ENCODE measurements at regions not wholly inside any gene's neighbourhood (a gene's known extent, or its start where the extent isn't known, plus 50 kb on each side); places are given as distances from the start of the nearest gene placed in this dataset.

- ChIA-PET CTCF (no interaction called here), POLR2A (no interaction called here)
- no peaks in the 10 kb centered on the region for H3K9me3 ChIP-seq (ENCODE audit: control insufficient read depth, insufficient read depth, low read depth, low read length)
- H3K27ac ChIP-seq (ENCODE audit: low read length) = no peak overlapping the region
- H3K4me1 ChIP-seq (ENCODE audit: control insufficient read depth, insufficient read depth, low read length) = no peaks in the 10 kb centered on the region
- TF ChIP-seq SIN3A (IDR thresholded peaks at IDR 0.05; ENCODE audit: borderline replicate concordance, insufficient read depth, low read depth, low read length) = no peak
- no peak for TF ChIP-seq POLR2AphosphoS5 (IDR thresholded peaks at IDR 0.05; ENCODE audit: low read depth, low read length)
- TF ChIP-seq, protein P1, sequence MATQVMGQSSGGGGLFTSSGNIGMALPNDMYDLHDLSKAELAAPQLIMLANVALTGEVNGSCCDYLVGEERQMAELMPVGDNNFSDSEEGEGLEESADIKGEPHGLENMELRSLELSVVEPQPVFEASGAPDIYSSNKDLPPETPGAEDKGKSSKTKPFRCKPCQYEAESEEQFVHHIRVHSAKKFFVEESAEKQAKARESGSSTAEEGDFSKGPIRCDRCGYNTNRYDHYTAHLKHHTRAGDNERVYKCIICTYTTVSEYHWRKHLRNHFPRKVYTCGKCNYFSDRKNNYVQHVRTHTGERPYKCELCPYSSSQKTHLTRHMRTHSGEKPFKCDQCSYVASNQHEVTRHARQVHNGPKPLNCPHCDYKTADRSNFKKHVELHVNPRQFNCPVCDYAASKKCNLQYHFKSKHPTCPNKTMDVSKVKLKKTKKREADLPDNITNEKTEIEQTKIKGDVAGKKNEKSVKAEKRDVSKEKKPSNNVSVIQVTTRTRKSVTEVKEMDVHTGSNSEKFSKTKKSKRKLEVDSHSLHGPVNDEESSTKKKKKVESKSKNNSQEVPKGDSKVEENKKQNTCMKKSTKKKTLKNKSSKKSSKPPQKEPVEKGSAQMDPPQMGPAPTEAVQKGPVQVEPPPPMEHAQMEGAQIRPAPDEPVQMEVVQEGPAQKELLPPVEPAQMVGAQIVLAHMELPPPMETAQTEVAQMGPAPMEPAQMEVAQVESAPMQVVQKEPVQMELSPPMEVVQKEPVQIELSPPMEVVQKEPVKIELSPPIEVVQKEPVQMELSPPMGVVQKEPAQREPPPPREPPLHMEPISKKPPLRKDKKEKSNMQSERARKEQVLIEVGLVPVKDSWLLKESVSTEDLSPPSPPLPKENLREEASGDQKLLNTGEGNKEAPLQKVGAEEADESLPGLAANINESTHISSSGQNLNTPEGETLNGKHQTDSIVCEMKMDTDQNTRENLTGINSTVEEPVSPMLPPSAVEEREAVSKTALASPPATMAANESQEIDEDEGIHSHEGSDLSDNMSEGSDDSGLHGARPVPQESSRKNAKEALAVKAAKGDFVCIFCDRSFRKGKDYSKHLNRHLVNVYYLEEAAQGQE (IDR thresholded peaks at IDR 0.05; ENCODE audit: insufficient read depth in 1 of 2, low read depth in 2 of 2, low read length in 1 of 2) = no peak
- no peak for ATAC-seq
- H3K36me3 ChIP-seq (ENCODE audit: control insufficient read depth, insufficient read depth, low read length) = no peaks in the 10 kb centered on the region
- no peak for DNase-seq (ENCODE audit: low read depth, low spot score)
- H3K4me3 ChIP-seq (ENCODE audit: low read depth in 2 of 2, low read length in 2 of 2) = no peak overlapping the region
- no TSS peak for BruUV-seq (replicated peaks)
- in situ Hi-C loops (cut with HindIII; ENCODE audit: low pct_unique_long_range_greater_than_20kb, low sequenced_read_pairs) (no loop called here), intact Hi-C loops (cut with micrococcal nuclease; ENCODE audit: unreplicated experiment) (no loop called here)
- H3K27me3 ChIP-seq (ENCODE audit: control insufficient read depth, insufficient read depth, low read length) = no peaks in the 10 kb centered on the region
Measured at GRCh38 chr9:118104363-118104762, 400.2 kb downstream of the TLR4 start.

DNA sequence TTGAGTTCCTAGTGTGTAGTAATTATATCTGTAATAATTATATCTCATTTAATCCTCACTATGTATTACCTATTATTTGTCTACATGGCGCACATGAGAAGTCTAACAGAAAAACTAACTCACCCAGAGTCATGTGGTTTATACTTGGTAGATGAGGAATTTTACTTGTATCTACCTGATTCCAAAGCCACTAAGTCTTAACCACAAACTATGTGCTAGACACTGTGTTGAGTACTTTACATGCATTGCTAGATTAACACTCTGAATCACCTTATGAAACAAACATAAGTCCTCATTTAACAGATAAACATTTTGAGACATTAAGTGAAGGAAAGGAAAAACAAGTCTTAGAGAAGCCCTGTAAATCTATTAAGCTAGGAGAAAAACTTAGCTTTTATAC is 404.8 kb downstream of the TLR4 start:
- Histone ChIP-seq H3K27me3 (ENCODE audit: control insufficient read depth, insufficient read depth, low read length) (no peaks in the 10 kb centered on the region), H3K4me1 (ENCODE audit: control insufficient read depth, insufficient read depth, low read length) (no peaks in the 10 kb centered on the region), H3K4me3 (ENCODE audit: low read depth in 2 of 2, low read length in 2 of 2) (no peak overlapping the region), H3K27ac (ENCODE audit: low read length) (no peak overlapping the region), H3K9me3 (ENCODE audit: control insufficient read depth, insufficient read depth, low read depth, low read length) (no peaks in the 10 kb centered on the region), H3K36me3 (ENCODE audit: control insufficient read depth, insufficient read depth, low read length) (no peaks in the 10 kb centered on the region)
- intact Hi-C loops (cut with micrococcal nuclease; ENCODE audit: unreplicated experiment) (no loop called here), in situ Hi-C loops (cut with HindIII; ENCODE audit: low pct_unique_long_range_greater_than_20kb, low sequenced_read_pairs) (no loop called here)
- TF ChIP-seq, protein P1 (IDR thresholded peaks at IDR 0.05; ENCODE audit: insufficient read depth in 1 of 2, low read depth in 2 of 2, low read length in 1 of 2) = no peak
- DNase-seq (ENCODE audit: low read depth, low spot score) (no peak), ATAC-seq (no peak)
- CTCF ChIA-PET = no interaction called here
- no TSS peak for BruUV-seq (replicated peaks)
- POLR2A ChIA-PET = no interaction called here

DNA sequence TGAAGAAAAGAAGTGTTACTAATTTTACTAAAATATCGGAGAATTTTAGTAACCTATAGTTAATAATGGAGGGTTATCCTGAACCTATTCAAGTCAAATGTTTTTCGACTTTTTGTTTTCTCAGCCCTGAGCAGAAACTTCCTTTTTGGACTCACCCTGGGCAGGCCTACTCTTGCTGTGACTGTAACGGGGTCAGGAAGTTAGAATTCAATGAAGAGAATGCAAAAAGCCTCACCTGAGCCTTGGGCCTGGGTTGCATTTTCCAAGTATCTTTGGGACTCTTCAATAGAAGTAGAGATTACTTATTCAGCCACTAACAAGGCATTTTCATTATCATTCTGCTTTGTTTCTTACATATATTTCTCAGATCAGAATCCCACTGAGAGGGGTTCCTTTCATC is 405.3 kb downstream of the TLR4 start:
- BruUV-seq (replicated peaks) = no TSS peak
- in situ Hi-C loops (cut with HindIII; ENCODE audit: low pct_unique_long_range_greater_than_20kb, low sequenced_read_pairs) = no loop called here
- DNase-seq (ENCODE audit: low read depth, low spot score) (no peak), ATAC-seq (no peak)
- Histone ChIP-seq H3K9me3 (ENCODE audit: control insufficient read depth, insufficient read depth, low read depth, low read length) (no peaks in the 10 kb centered on the region), H3K27me3 (ENCODE audit: control insufficient read depth, insufficient read depth, low read length) (no peaks in the 10 kb centered on the region), H3K4me3 (ENCODE audit: low read depth in 2 of 2, low read length in 2 of 2) (no peak overlapping the region), H3K36me3 (ENCODE audit: control insufficient read depth, insufficient read depth, low read length) (no peaks in the 10 kb centered on the region), H3K4me1 (ENCODE audit: control insufficient read depth, insufficient read depth, low read length) (no peaks in the 10 kb centered on the region), H3K27ac (ENCODE audit: low read length) (no peak overlapping the region)
- no peak for TF ChIP-seq POLR2AphosphoS5 (IDR thresholded peaks at IDR 0.05; ENCODE audit: low read depth, low read length)
- TF ChIP-seq CTCF (IDR thresholded peaks at IDR 0.05) = no peak
- no peak for TF ChIP-seq TCF7L2 (IDR thresholded peaks at IDR 0.05; ENCODE audit: low read depth, low read length)
- TF ChIP-seq SIN3A (IDR thresholded peaks at IDR 0.05; ENCODE audit: borderline replicate concordance, insufficient read depth, low read depth, low read length) = no peak
- TF ChIP-seq, protein P1 (IDR thresholded peaks at IDR 0.05; ENCODE audit: insufficient read depth in 1 of 2, low read depth in 2 of 2, low read length in 1 of 2) = no peak
- intact Hi-C loops (cut with micrococcal nuclease; ENCODE audit: unreplicated experiment) = no loop called here
- ChIA-PET CTCF (no interaction called here), POLR2A (no interaction called here)

All from Panc1 (cell line).